GM18909 (cell line): ENCODE measurements at regions not wholly inside any gene's neighbourhood (a gene's known extent, or its start where the extent isn't known, plus 50 kb on each side); places are given as distances from the start of the nearest gene placed in this dataset.

ENCODE experiments used
- ATAC-seq: cut with Tn5 transposase; IDR thresholded peaks from one replicate; pipeline ENCODE4 v1.9.1; 2021; ENCODE audit warnings: mild to moderate bottlenecking; ENCODE audit not compliant: unreplicated experiment, poor library complexity

- no peak for ATAC-seq
Observed at GRCh38 chr10:52927678-52928077, 155.1 kb upstream of the MBL2 start.

GRCh38 chr10:52923520-52923919 lies 150.9 kb upstream of the MBL2 start:
- ATAC-seq: no peak

GRCh38 chr10:52918714-52919305 lies 146.2 kb upstream of the MBL2 start:
- peak; percentile 44 for ATAC-seq

- no peak for ATAC-seq
Observed at GRCh38 chr10:52915391-52915790, 142.8 kb upstream of the MBL2 start.

GRCh38 chr10:52911163-52911562 lies 138.6 kb upstream of the MBL2 start:
- no peak for ATAC-seq

GRCh38 chr10:52908478-52908877 lies 135.9 kb upstream of the MBL2 start:
- no peak for ATAC-seq

- no peak for ATAC-seq
Observed at GRCh38 chr10:52906046-52906445, 133.5 kb upstream of the MBL2 start.

- no peak for ATAC-seq
Observed at GRCh38 chr10:52903397-52903938, 130.9 kb upstream of the MBL2 start.

GRCh38 chr10:52900593-52900992 lies 128.0 kb upstream of the MBL2 start:
- ATAC-seq: peak; percentile 82

- no peak for ATAC-seq
Observed at GRCh38 chr10:52897162-52897561, 124.6 kb upstream of the MBL2 start.

GRCh38 chr10:52895059-52895458 lies 122.5 kb upstream of the MBL2 start:
- no peak for ATAC-seq

GRCh38 chr10:52890281-52890680 lies 117.7 kb upstream of the MBL2 start:
- no peak for ATAC-seq

- ATAC-seq: no peak
Observed at GRCh38 chr10:52889611-52890010, 117.0 kb upstream of the MBL2 start.

- ATAC-seq: peak; percentile 97
Observed at GRCh38 chr10:52883996-52884871, 111.7 kb upstream of the MBL2 start.

- ATAC-seq: no peak
Observed at GRCh38 chr10:52879091-52879807, 106.7 kb upstream of the MBL2 start.

- no peak for ATAC-seq
Observed at GRCh38 chr10:52877451-52877850, 104.9 kb upstream of the MBL2 start.

- no peak for ATAC-seq
Observed at GRCh38 chr10:52875336-52875735, 102.8 kb upstream of the MBL2 start.

GRCh38 chr10:52874581-52874980 lies 102.0 kb upstream of the MBL2 start:
- ATAC-seq: no peak

- no peak for ATAC-seq
Observed at GRCh38 chr10:52871191-52871843, 98.7 kb upstream of the MBL2 start.

GRCh38 chr10:52870562-52870961 lies 98.0 kb upstream of the MBL2 start:
- no peak for ATAC-seq
